Common myeloid progenitor, CD34-positive (primary cell): ENCODE measurements at regions not wholly inside any gene's neighbourhood (a gene's known extent, or its start where the extent isn't known, plus 50 kb on each side); places are given as distances from the start of the nearest gene placed in this dataset.

ENCODE experiments used
- CTCF ChIA-PET: fragments of 350-600 bp; sonication (Branson Sonifier 250); formaldehyde crosslinking; loops from one replicate; lab custom pipeline; 2021; ENCODE audit warnings: antibody characterized with exemption; lab: Charles Lee
- POLR2A ChIA-PET: fragments of 350-600 bp; sonication (Branson Sonifier 250); formaldehyde crosslinking; loops from one replicate; lab custom pipeline; 2021; ENCODE audit warnings: antibody characterized with exemption; lab: Charles Lee
- DNase-seq, 3 donors: peaks; one replicate each; pipeline versions ENCODE4 v3.0.0 to v3.0.0-alpha.2; 2013
- H3K27ac ChIP-seq, 2 experiments: 1 replicate in 1 of 2; 2 replicates in 1 of 2; pipeline ENCODE4 v1.7.0; 2013; ENCODE audit warnings: inconsistent platforms in 2 of 2, low read length in 2 of 2, mild to moderate bottlenecking in 2 of 2, low read depth in 1 of 2, moderate library complexity in 1 of 2; ENCODE audit not compliant: severe bottlenecking in 2 of 2, insufficient read depth in 1 of 2, poor library complexity in 1 of 2
- H3K27me3 ChIP-seq, 5 experiments: replicated peaks in 2 of 5; 1 replicate in 3 of 5; 2 replicates in 2 of 5; pipeline versions ENCODE4 v1.6.1 to v1.7.0; 2013; ENCODE audit warnings: low read length in 4 of 5, mild to moderate bottlenecking in 2 of 5, moderate library complexity in 2 of 5, inconsistent platforms in 1 of 5; ENCODE audit not compliant: insufficient read depth in 5 of 5, control insufficient read depth in 4 of 5
- H3K36me3 ChIP-seq, 4 experiments: 1 replicate in 2 of 4; 2 replicates in 2 of 4; pipeline versions ENCODE4 v1.6.1 to v1.7.0; 2013; ENCODE audit warnings: low read length in 3 of 4, control low read depth in 1 of 4, mild to moderate bottlenecking in 1 of 4; ENCODE audit not compliant: control insufficient read depth in 4 of 4, insufficient read depth in 4 of 4
- H3K4me1 ChIP-seq, 4 experiments: 1 replicate in 3 of 4; 2 replicates in 1 of 4; pipeline versions ENCODE4 v1.6.1 to v1.7.1; 2013; ENCODE audit warnings: low read length in 3 of 4, mild to moderate bottlenecking in 3 of 4, control low read depth in 1 of 4, inconsistent platforms in 1 of 4, moderate library complexity in 1 of 4; ENCODE audit not compliant: control insufficient read depth in 4 of 4, insufficient read depth in 4 of 4; ENCODE audit errors: control extremely low read depth in 1 of 4
- H3K4me3 ChIP-seq, 7 experiments: 1 replicate in 4 of 7; 2 replicates in 3 of 7; pipeline versions ENCODE4 v1.5.1 to v1.7.0; 2013; ENCODE audit warnings: mild to moderate bottlenecking in 7 of 7, low read length in 6 of 7, moderate library complexity in 6 of 7, inconsistent platforms in 2 of 7, low read depth in 2 of 7, control low read depth in 1 of 7; ENCODE audit not compliant: insufficient read depth in 4 of 7, control insufficient read depth in 1 of 7; ENCODE audit errors: extremely low read depth in 1 of 7
- H3K9me3 ChIP-seq, 5 experiments: 1 replicate in 4 of 5; 2 replicates in 1 of 5; pipeline versions ENCODE4 v1.6.1 to v1.7.1; 2013; ENCODE audit warnings: low read length in 4 of 5, mild to moderate bottlenecking in 2 of 5, inconsistent platforms in 1 of 5, low read depth in 1 of 5, moderate library complexity in 1 of 5; ENCODE audit not compliant: control insufficient read depth in 4 of 5, insufficient read depth in 2 of 5; ENCODE audit errors: control extremely low read depth in 1 of 5
- WGBS: methylation state at CpG from one replicate; pipeline ENCODE4 v1.1.5; 2013; ENCODE audit not compliant: insufficient coverage; 5-methylcytosine and 5-hydroxymethylcytosine counted together

GRCh38 chr3:188940573-188940932, 231.2 kb upstream of the TPRG1 start:
- Histone ChIP-seq H3K9me3 (no peaks in the 10 kb centered on the region), H3K27ac (no peak overlapping the region), H3K27me3 (peaks cover 0 to 3% (median 0%) of the 10 kb centered on the region in 5 experiments), H3K4me1 (peaks cover 0 to 2% (median 0%) of the 10 kb centered on the region in 4 experiments), H3K4me3 (no peak overlapping the region), H3K36me3 (no peaks in the 10 kb centered on the region)
- ChIA-PET CTCF (no interaction called here), POLR2A (no interaction called here)
- no CpG with 5 or more reads among the region's 1 CpG for WGBS
- no peak for DNase-seq

GRCh38 chr3:188941103-188941502, 230.7 kb upstream of the TPRG1 start:
- Histone ChIP-seq H3K4me1 (peaks cover 0 to 2% (median 0%) of the 10 kb centered on the region in 4 experiments), H3K27me3 (peaks cover 0 to 3% (median 0%) of the 10 kb centered on the region in 5 experiments), H3K27ac (no peak overlapping the region), H3K36me3 (no peaks in the 10 kb centered on the region), H3K9me3 (no peaks in the 10 kb centered on the region), H3K4me3 (no peak overlapping the region)
- CTCF ChIA-PET: interaction anchor here (0.7 to 1.5 kb wide), 2 partner anchors 12 to 13 kb away, joined by 4 to 5 read pairs; no protein-coding TSS in a partner anchor
- 69% methylated on average over 2 of the region's 3 CpGs for WGBS
- DNase-seq: peak in 2 of 3 donors; percentile 28 to 35
- POLR2A ChIA-PET: no interaction called here

- Histone ChIP-seq H3K36me3 (no peaks in the 10 kb centered on the region), H3K4me3 (no peak overlapping the region), H3K27ac (no peak overlapping the region), H3K4me1 (peaks cover 0 to 2% (median 2%) of the 10 kb centered on the region in 4 experiments), H3K27me3 (peaks cover 0 to 12% (median 0%) of the 10 kb centered on the region in 5 experiments), H3K9me3 (no peaks in the 10 kb centered on the region)
- ChIA-PET POLR2A (no interaction called here), CTCF (interaction anchor here (1.5 to 2.1 kb wide), 2 partner anchors 11 to 12 kb away, joined by 5 to 6 read pairs; no protein-coding TSS in a partner anchor)
- no CpG with 5 or more reads among the region's 2 CpGs for WGBS
- DNase-seq: no peak
Measured at GRCh38 chr3:188942191-188942590, 229.6 kb upstream of the TPRG1 start.

- H3K4me3 ChIP-seq: no peak overlapping the region
- H3K27ac ChIP-seq: no peak overlapping the region
- H3K4me1 ChIP-seq: peaks cover 2 to 13% (median 7%) of the 10 kb centered on the region in 4 experiments
- ChIA-PET CTCF (interaction anchor here (1.0 to 3.5 kb wide), 4 partner anchors 10 to 1203 kb away, joined by 4 to 15 read pairs (median 6); no protein-coding TSS in a partner anchor), POLR2A (no interaction called here)
- H3K27me3 ChIP-seq: peaks cover 0 to 20% (median 0%) of the 10 kb centered on the region in 5 experiments
- no peak for DNase-seq
- H3K9me3 ChIP-seq: no peaks in the 10 kb centered on the region
- H3K36me3 ChIP-seq: no peaks in the 10 kb centered on the region
Measured at GRCh38 chr3:188943591-188943990, 228.2 kb upstream of the TPRG1 start.

GRCh38 chr3:188944108-188944507, 227.7 kb upstream of the TPRG1 start:
- ChIA-PET POLR2A (no interaction called here), CTCF (interaction anchor here (1.0 to 3.5 kb wide), 4 partner anchors 11 to 1206 kb away, joined by 3 to 20 read pairs (median 10); no protein-coding TSS in a partner anchor)
- no peak for DNase-seq
- Histone ChIP-seq H3K9me3 (no peaks in the 10 kb centered on the region), H3K36me3 (no peaks in the 10 kb centered on the region), H3K4me3 (no peak overlapping the region), H3K27me3 (peaks cover 0 to 20% (median 0%) of the 10 kb centered on the region in 5 experiments), H3K27ac (no peak overlapping the region), H3K4me1 (peaks cover 2 to 18% (median 10%) of the 10 kb centered on the region in 4 experiments)
- WGBS: no CpG with 5 or more reads among the region's 1 CpG

GRCh38 chr3:188946351-188947240, 225.2 kb upstream of the TPRG1 start:
- peaks cover 0 to 20% (median 0%) of the 10 kb centered on the region in 5 experiments for H3K27me3 ChIP-seq
- H3K4me1 ChIP-seq: peaks cover 2 to 20% (median 12%) of the 10 kb centered on the region in 4 experiments
- H3K36me3 ChIP-seq: no peaks in the 10 kb centered on the region
- H3K27ac ChIP-seq: no peak overlapping the region
- DNase-seq: no peak
- POLR2A ChIA-PET: no interaction called here
- CTCF ChIA-PET: interaction anchor here (0.6 to 2.7 kb wide), 4 partner anchors 9 to 1208 kb away, joined by 3 to 20 read pairs (median 5); no protein-coding TSS in a partner anchor
- 85% methylated on average over 13 of the region's 14 CpGs for WGBS
- H3K4me3 ChIP-seq: no peak overlapping the region
- no peaks in the 10 kb centered on the region for H3K9me3 ChIP-seq
